Activated T-cell treated with anti-CD3 and anti-CD28 coated beads, Interleukin-2, amount 50 U/mL, for 4 hours (primary cell): ENCODE measurements at regions not wholly inside any gene's neighbourhood (a gene's known extent, or its start where the extent isn't known, plus 50 kb on each side); places are given as distances from the start of the nearest gene placed in this dataset.
"Not testable (repeated sequence)": the region's sequence is repeated elsewhere in the genome, so short reads cannot be mapped to it uniquely, and the experiment has no call there.

Experiments used
- ATAC-seq, 2 donors: fragments of 200-7000 bp; cut with Tn5 transposase; one replicate each; pipeline ENCODE4 v1.10.0; 2021
- DNase-seq: peaks from one replicate; pipeline ENCODE4 v3.0.0-alpha.2; 2020
- H3K27me3 Mint-ChIP-seq: one replicate; pipeline ENCODE4 v1.8.0; 2021; ENCODE audit warnings: low read depth, mixed read lengths
- H3K36me3 Mint-ChIP-seq: one replicate; pipeline ENCODE4 v1.8.0; 2022; ENCODE audit warnings: mixed read lengths; ENCODE audit not compliant: insufficient read depth
- H3K4me1 Mint-ChIP-seq: one replicate; pipeline ENCODE4 v1.8.0; 2021; ENCODE audit warnings: low read depth, mixed read lengths
- H3K4me3 Mint-ChIP-seq: one replicate; pipeline ENCODE4 v1.8.0; 2021; ENCODE audit warnings: mild to moderate bottlenecking, moderate library complexity, mixed read lengths
- H3K9me3 Mint-ChIP-seq: one replicate; pipeline ENCODE4 v1.8.0; 2021; ENCODE audit warnings: mixed read lengths

DNA sequence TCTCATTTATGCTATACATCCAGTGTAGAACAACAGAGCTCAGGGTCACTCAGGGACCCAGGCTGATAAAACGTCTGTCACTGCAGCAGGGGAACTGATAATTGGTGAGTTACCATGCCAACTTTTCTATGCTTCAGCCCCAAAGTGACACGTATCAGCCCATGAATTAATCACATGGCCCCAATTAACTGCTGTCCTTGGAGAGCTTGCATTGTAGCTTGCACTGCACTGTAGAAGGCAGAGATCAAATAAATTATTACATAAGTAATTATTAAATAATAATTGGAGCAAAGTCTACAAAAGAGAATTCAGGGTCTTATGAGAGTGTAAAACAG, 144.6 kb downstream of the SUDS3 start:
- H3K27me3 Mint-ChIP-seq, result no peaks in the 10 kb centered on the region
- peaks cover 6% of the 10 kb centered on the region for H3K9me3 Mint-ChIP-seq
- ATAC-seq (no peak), DNase-seq (no peak)
- no peak overlapping the region for H3K4me3 Mint-ChIP-seq
- no peaks in the 10 kb centered on the region for H3K36me3 Mint-ChIP-seq
- H3K4me1 Mint-ChIP-seq, result no peaks in the 10 kb centered on the region

DNA sequence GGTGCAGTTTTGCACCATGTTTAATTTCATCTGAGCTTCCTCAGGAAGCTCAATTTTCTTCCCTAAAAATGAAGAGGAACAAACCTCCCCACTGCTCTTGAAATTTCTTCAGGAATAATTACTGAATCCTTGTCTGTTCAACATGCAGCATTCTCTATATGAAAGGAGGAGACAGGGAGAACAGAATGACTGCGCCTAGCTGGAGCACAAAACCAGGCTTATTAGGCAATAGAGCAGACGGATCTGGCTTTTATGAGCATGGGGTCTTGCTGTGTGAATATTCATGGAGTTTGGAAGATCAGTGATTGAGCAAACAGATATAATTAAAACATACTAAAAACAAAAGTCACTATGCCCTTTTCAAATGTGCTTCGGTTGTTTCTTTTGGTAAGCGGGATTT, 148.1 kb downstream of the SUDS3 start:
- Mint-ChIP-seq H3K4me1 (no peaks in the 10 kb centered on the region), H3K27me3 (no peaks in the 10 kb centered on the region), H3K9me3 (no peaks in the 10 kb centered on the region), H3K36me3 (no peaks in the 10 kb centered on the region), H3K4me3 (no peak overlapping the region)
- DNase-seq (no peak), ATAC-seq (no peak)

GRCh38 chr12:118525216-118525615, 148.9 kb downstream of the SUDS3 start:
- H3K9me3 Mint-ChIP-seq, result peaks cover 3% of the 10 kb centered on the region
- ATAC-seq, result no peak
- no peak for DNase-seq
- H3K4me1 Mint-ChIP-seq, result no peaks in the 10 kb centered on the region
- no peaks in the 10 kb centered on the region for H3K36me3 Mint-ChIP-seq
- no peak overlapping the region for H3K4me3 Mint-ChIP-seq
- H3K27me3 Mint-ChIP-seq, result no peaks in the 10 kb centered on the region

DNA sequence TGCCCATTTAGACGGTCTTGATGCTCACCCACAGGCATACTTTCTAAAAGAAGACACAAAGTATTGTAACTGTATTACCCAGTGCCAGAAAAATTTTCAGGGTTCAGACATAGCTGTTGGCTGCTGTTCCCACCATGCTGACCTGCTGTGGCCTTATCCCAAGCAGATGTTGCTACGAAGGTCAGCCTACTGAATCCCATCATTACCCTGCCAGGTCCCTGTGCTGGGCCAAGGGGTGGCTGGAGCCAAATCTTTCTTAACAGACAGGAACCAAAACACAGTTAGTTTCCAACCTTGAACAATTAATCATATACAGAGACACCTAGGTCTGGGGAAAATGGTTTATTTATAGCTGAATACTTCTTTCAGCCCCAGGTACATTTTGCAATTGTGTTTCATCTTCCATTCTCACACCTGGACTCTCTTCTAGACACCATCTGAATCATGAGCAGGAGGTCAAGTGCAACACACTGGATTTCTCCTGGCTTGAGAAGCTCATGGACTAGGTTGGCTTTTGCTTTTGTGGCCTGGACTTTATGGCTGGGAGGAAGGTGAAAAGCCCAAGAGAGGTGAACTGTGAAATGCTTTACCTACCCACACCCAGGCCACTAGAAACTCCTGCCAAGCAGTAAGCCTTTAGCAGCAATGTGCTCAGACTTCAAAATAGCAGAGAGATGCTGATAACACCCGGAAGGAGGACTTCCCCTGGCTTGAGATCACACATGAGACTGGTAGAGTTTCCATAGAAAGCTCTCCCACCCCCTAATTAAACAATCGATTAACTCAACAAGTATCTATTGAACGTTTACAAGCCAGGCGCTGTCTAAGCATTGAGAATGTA, 150.1 kb downstream of the SUDS3 start:
- H3K4me3 Mint-ChIP-seq, result no peak overlapping the region
- no peaks in the 10 kb centered on the region for H3K36me3 Mint-ChIP-seq
- DNase-seq, result no peak
- H3K9me3 Mint-ChIP-seq, result peaks cover 3% of the 10 kb centered on the region
- H3K27me3 Mint-ChIP-seq, result no peaks in the 10 kb centered on the region
- H3K4me1 Mint-ChIP-seq, result no peaks in the 10 kb centered on the region
- no peak for ATAC-seq

- ATAC-seq (no peak), DNase-seq (no peak)
- no peaks in the 10 kb centered on the region for H3K4me1 Mint-ChIP-seq
- H3K36me3 Mint-ChIP-seq, result no peaks in the 10 kb centered on the region
- H3K27me3 Mint-ChIP-seq, result no peaks in the 10 kb centered on the region
- H3K4me3 Mint-ChIP-seq, result no peak overlapping the region
- H3K9me3 Mint-ChIP-seq, result peaks cover 3% of the 10 kb centered on the region
Measured at GRCh38 chr12:118527310-118527709, 151.0 kb downstream of the SUDS3 start.

DNA sequence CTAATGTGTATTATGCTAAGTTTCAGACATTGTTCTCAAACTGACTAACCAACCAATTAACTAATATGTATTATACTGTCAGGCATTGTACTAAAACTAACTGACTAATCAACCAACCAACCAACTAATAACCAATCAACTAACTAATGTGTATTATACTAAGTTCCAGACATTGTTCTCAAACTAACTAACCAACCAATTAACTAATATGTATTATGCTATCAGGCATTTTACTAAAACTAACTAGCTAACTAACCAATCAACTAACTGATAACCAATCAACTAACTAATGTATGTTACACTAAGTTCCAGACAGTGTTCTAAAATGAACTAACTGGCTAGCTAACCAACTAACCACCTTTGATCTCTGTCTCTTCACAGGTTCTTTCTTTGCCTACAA, 152.3 kb downstream of the SUDS3 start:
- Mint-ChIP-seq H3K9me3 (peaks cover 3% of the 10 kb centered on the region), H3K4me1 (no peaks in the 10 kb centered on the region)

GRCh38 chr12:118534003-118534402, 157.6 kb downstream of the SUDS3 start:
- no peaks in the 10 kb centered on the region for H3K4me1 Mint-ChIP-seq
- H3K36me3 Mint-ChIP-seq, result no peaks in the 10 kb centered on the region
- no peak for ATAC-seq
- peaks cover 9% of the 10 kb centered on the region for H3K27me3 Mint-ChIP-seq
- no peak for DNase-seq
- peaks cover 3% of the 10 kb centered on the region for H3K9me3 Mint-ChIP-seq
- no peak overlapping the region for H3K4me3 Mint-ChIP-seq

More for the DNA sequence above, 152.3 kb downstream of the SUDS3 start:
- DNase-seq (no peak), ATAC-seq (no peak)
- Mint-ChIP-seq H3K27me3 (no peaks in the 10 kb centered on the region), H3K36me3 (no peaks in the 10 kb centered on the region), H3K4me3 (no peak overlapping the region)

DNA sequence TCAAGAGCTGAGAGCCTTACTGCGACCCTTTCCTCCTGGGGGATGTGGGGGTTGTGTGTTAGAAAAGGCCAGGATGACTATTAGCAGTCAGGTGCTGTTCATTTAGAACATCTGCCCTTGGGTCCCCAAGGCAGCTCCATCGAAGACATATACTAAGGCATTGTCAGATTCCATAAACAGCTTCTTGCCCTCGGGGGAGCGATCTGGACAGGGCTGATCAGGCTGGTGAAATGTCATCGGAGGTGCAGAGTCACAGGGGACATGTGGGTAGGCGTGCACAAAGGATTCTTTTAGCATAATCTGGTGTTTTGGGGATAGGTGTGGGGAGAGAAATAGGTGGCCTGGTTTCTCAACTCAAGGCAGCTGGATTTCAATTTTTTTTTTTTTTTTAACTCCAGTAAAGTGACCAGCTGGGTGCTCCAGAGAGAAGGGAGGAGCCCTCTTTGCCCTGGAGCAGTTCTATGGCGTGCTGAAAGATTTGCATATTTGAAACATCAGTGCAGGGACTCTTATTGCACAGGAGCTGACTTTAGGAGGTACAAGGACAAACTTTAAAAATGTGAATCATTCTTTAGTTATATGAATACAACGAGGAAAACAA, 160.1 kb downstream of the SUDS3 start:
- no peaks in the 10 kb centered on the region for H3K9me3 Mint-ChIP-seq
- ATAC-seq (no peak), DNase-seq (no peak)
- H3K36me3 Mint-ChIP-seq, result no peaks in the 10 kb centered on the region
- H3K4me1 Mint-ChIP-seq, result no peaks in the 10 kb centered on the region
- H3K4me3 Mint-ChIP-seq, result no peak overlapping the region
- peaks cover 9% of the 10 kb centered on the region for H3K27me3 Mint-ChIP-seq

DNA sequence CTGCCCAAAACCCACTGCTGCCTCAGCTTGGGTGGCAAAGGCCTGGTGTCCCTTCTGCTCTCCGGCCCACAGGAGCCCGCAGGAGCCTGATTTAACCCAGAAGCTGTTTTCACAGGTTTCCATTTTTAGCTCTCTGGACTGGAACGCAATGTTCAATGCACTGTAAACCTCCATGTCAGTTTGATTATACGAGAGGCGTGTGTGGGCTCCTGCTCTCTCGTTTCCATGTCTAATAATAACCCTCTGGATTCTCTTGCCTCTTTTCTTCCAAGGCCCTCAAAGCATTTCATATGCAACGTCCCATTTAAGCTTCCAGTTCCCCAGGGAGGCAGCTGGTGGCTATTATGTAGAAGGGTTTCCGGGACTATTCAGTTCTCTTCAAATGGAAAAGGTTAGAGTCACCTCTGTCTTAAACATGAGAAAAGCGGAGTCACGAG, 161.1 kb downstream of the SUDS3 start:
- Mint-ChIP-seq H3K9me3 (no peaks in the 10 kb centered on the region), H3K4me3 (no peak overlapping the region), H3K4me1 (no peaks in the 10 kb centered on the region), H3K27me3 (peaks cover 9% of the 10 kb centered on the region), H3K36me3 (no peaks in the 10 kb centered on the region)
- DNase-seq (no peak), ATAC-seq (no peak)

- Mint-ChIP-seq H3K4me1 (no peaks in the 10 kb centered on the region), H3K27me3 (peaks cover 9% of the 10 kb centered on the region), H3K9me3 (no peaks in the 10 kb centered on the region), H3K36me3 (no peaks in the 10 kb centered on the region), H3K4me3 (no peak overlapping the region)
- ATAC-seq (no peak), DNase-seq (no peak)
Measured at GRCh38 chr12:118541071-118541470, 164.7 kb downstream of the SUDS3 start.

DNA sequence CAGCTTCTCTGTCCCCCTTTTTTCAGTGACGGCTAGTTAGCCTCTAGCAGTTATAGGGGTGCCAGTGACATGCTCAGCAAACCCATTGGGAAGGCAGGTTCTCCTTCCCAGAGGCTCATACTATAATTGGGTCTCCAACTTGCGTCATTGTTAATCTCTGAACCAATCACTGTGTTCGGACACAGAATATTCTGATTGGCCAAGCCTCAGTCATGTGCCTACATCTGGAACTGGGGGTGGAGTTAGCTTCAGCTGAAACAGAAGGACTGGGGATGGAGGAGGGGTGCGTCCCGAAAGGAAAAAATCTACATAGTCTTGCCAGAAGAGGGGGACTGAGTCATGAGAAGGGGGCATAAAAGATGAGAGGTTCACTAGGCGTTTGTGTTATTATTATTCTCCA, 165.6 kb downstream of the SUDS3 start:
- H3K4me3 Mint-ChIP-seq, result no peak overlapping the region
- peaks cover 6% of the 10 kb centered on the region for H3K27me3 Mint-ChIP-seq

GRCh38 chr12:118543651-118544050, 167.3 kb downstream of the SUDS3 start:
- H3K4me3 Mint-ChIP-seq, result no peak overlapping the region
- ATAC-seq (no peak), DNase-seq (no peak)
- H3K4me1 Mint-ChIP-seq, result no peaks in the 10 kb centered on the region
- H3K36me3 Mint-ChIP-seq, result no peaks in the 10 kb centered on the region
- H3K9me3 Mint-ChIP-seq, result peaks cover 2% of the 10 kb centered on the region
- peaks cover 2% of the 10 kb centered on the region for H3K27me3 Mint-ChIP-seq

More for the DNA sequence above, 165.6 kb downstream of the SUDS3 start:
- Mint-ChIP-seq H3K4me1 (no peaks in the 10 kb centered on the region), H3K9me3 (no peaks in the 10 kb centered on the region), H3K36me3 (no peaks in the 10 kb centered on the region)
- no peak for ATAC-seq
- no peak for DNase-seq

DNA sequence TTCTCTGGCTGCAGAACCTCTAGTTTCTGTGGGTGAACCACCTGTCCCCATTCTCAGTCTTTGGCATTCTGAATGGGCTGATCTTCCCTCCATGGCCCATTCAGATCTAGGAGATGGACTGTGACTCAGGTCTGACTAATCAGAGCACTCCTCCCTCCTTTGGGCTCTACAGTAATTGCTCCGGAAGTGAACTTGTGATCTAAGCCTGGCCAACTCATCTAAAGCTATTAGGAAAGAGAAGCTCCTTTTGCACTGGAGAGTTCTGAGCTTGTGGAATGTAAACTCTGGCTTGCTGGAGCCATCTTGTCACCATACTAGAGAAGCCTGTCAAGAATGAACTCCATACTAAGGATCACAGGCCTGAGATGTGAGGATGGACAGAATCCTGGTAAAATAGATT, 168.2 kb downstream of the SUDS3 start:
- peaks cover 2% of the 10 kb centered on the region for H3K9me3 Mint-ChIP-seq
- DNase-seq, result no peak
- H3K36me3 Mint-ChIP-seq, result no peaks in the 10 kb centered on the region
- no peaks in the 10 kb centered on the region for H3K27me3 Mint-ChIP-seq
- no peak for ATAC-seq
- H3K4me3 Mint-ChIP-seq, result no peak overlapping the region
- H3K4me1 Mint-ChIP-seq, result no peaks in the 10 kb centered on the region

DNA sequence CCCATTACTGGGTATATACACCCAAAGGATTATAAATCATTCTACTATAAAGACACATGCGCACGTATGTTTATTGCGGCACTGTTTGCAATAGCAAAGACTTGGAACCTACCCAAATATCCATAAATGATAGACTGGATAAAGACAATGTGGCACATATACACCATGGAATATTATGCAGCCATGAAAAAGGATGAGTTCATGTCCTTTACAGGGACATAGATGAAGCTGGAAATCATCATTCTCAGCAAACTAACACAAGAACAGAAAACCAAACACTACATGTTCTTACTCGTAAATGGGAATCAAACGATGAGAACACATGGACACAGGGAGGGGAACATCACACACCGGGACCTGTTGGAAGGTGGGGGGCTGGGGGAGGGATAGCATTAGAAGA, 171.3 kb downstream of the SUDS3 start:
- ATAC-seq, H3K27me3 Mint-ChIP-seq, H3K9me3 Mint-ChIP-seq, H3K4me3 Mint-ChIP-seq, H3K4me1 Mint-ChIP-seq, H3K36me3 Mint-ChIP-seq, DNase-seq: not testable (repeated sequence)

DNA sequence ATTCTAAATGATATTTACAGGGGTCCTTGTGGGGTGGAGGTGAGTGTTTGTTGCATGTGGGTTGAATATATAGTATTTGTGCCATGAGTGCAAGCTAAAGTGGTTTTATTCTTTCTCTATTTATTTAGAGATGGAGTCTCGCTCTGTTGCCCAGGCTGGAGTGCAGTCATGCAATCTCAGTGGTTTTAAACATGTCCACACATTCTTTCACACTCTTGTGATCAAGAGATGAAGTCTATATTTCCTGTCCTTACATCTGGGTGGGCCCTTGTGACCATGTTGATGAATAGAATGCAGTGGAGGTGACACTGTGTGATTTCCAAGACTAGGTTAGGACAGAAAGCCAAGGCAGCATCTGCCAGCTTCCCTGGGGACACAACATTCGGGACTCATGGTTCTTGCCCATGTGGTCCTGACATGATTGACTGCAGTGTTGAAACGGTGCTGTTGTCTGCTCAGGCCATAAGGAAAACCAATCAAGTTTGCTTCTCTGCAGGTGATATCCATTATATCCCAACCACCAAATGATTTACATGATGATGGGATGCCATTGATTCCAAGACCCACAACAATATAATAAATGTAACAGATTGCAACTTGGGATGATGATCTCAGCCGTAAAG, 172.6 kb downstream of the SUDS3 start:
- Mint-ChIP-seq H3K9me3 (peaks cover 8% of the 10 kb centered on the region), H3K4me1 (no peaks in the 10 kb centered on the region), H3K4me3 (no peak overlapping the region), H3K36me3 (no peaks in the 10 kb centered on the region), H3K27me3 (no peaks in the 10 kb centered on the region)
- ATAC-seq (no peak), DNase-seq (no peak)
